Esophagus squamous epithelium (tissue), 4 donors: ENCODE measurements at regions not wholly inside any gene's neighbourhood (a gene's known extent, or its start where the extent isn't known, plus 50 kb on each side); places are given as distances from the start of the nearest gene placed in this dataset.

Source experiments
- POLR2A ChIP-seq, 4 donors: fragments of 450-650 bp; IDR thresholded peaks; one replicate each; pipeline ENCODE4 v1.6.1; 2017; ENCODE audit warnings: antibody characterized with exemption in 4 of 4, mild to moderate bottlenecking in 4 of 4, moderate library complexity in 3 of 4
- TF ChIP-seq, protein P1 (sequence below), 6 experiments: fragments of 450-650 bp in 4 of 6; fragments of 200-600 bp in 2 of 6; sonication (generic) in 2 of 6; IDR thresholded peaks; one replicate each; pipeline ENCODE4 v1.5.1; 2016 to 2019; ENCODE audit warnings: antibody characterized with exemption in 6 of 6, mild to moderate bottlenecking in 4 of 6, moderate library complexity in 4 of 6

DNA sequence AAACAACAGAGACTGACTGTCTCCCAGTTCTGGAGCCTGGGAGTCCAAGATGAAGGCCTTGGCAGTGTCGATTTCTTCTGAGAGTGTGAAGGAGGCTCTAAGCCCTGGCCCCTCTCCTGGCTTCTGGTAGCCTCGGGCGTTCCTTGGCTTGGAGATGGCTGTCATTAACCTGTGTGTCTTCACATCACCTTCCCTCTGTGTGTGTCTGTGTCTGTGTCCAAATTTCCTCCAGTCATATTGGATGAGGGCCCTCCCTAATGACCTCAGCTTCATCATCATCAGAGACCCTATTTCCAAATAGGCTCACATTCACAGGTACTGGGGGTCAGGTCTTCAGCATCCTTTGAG is 138.3 kb downstream of the TOMM20 start:
- TF ChIP-seq, protein P1, sequence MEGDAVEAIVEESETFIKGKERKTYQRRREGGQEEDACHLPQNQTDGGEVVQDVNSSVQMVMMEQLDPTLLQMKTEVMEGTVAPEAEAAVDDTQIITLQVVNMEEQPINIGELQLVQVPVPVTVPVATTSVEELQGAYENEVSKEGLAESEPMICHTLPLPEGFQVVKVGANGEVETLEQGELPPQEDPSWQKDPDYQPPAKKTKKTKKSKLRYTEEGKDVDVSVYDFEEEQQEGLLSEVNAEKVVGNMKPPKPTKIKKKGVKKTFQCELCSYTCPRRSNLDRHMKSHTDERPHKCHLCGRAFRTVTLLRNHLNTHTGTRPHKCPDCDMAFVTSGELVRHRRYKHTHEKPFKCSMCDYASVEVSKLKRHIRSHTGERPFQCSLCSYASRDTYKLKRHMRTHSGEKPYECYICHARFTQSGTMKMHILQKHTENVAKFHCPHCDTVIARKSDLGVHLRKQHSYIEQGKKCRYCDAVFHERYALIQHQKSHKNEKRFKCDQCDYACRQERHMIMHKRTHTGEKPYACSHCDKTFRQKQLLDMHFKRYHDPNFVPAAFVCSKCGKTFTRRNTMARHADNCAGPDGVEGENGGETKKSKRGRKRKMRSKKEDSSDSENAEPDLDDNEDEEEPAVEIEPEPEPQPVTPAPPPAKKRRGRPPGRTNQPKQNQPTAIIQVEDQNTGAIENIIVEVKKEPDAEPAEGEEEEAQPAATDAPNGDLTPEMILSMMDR (IDR thresholded peaks at IDR 0.05): no peak
- no peak for TF ChIP-seq POLR2A (IDR thresholded peaks at IDR 0.05)
